B cell (primary cell): ENCODE measurements at regions not wholly inside any gene's neighbourhood (a gene's known extent, or its start where the extent isn't known, plus 50 kb on each side); places are given as distances from the start of the nearest gene placed in this dataset.

Experiments used
- ATAC-seq: fragments of 200-7000 bp; cut with Tn5 transposase; one replicate; pipeline ENCODE4 v1.10.0; 2021; ENCODE audit warnings: low read depth, mild to moderate bottlenecking, moderate number of reproducible peaks, moderate library complexity
- CTCF ChIA-PET: fragments of 350-600 bp; sonication (Branson Sonifier 250); formaldehyde crosslinking; loops from one replicate; lab custom pipeline; 2021; ENCODE audit warnings: antibody characterized with exemption, inconsistent platforms; lab: Charles Lee
- POLR2A ChIA-PET: fragments of 350-600 bp; sonication (Branson Sonifier 250); formaldehyde crosslinking; loops from one replicate; lab custom pipeline; 2021; ENCODE audit warnings: antibody characterized with exemption; lab: Charles Lee
- DNase-seq: peaks from one replicate; pipeline ENCODE4 v3.0.0; 2013
- H2AFZ ChIP-seq: 2 replicates; pipeline ENCODE4 v1.6.1; 2012; ENCODE audit warnings: mild to moderate bottlenecking, low read depth, low read length; ENCODE audit not compliant: insufficient read depth, poor library complexity, severe bottlenecking
- H3K27ac ChIP-seq, 2 donors: 1 replicate in 1 of 2; 2 replicates in 1 of 2; pipeline ENCODE4 v1.5.1; 2012 to 2013; ENCODE audit warnings: low read length in 2 of 2, mild to moderate bottlenecking in 2 of 2, moderate library complexity in 1 of 2
- H3K27me3 ChIP-seq, 4 experiments: fragments of 200-600 bp in 1 of 4; sonication (generic) in 1 of 4; replicated peaks in 1 of 4; 1 replicate in 2 of 4; 2 replicates in 2 of 4; pipeline versions ENCODE4 v1.6.1 to v1.7.0; 2013 to 2016; ENCODE audit warnings: low read length in 3 of 4, mild to moderate bottlenecking in 2 of 4, mixed read lengths in 1 of 4, moderate library complexity in 1 of 4; ENCODE audit not compliant: insufficient read depth in 4 of 4, control insufficient read depth in 3 of 4; ENCODE audit errors: control extremely low read depth in 1 of 4
- H3K36me3 ChIP-seq, 2 experiments: replicated peaks in 1 of 2; 1 replicate in 1 of 2; 2 replicates in 1 of 2; pipeline versions ENCODE4 v1.6.1 to v1.7.1; 2013; ENCODE audit warnings: low read length in 1 of 2; ENCODE audit not compliant: insufficient read depth in 2 of 2, control insufficient read depth in 1 of 2; ENCODE audit errors: control extremely low read depth in 1 of 2, extremely low read depth in 1 of 2
- H3K4me1 ChIP-seq, 2 donors: fragments of 200-600 bp in 1 of 2; sonication (generic) in 1 of 2; 1 replicate in 1 of 2; 2 replicates in 1 of 2; pipeline versions ENCODE4 v1.5.1 to v1.6.1; 2013 to 2017; ENCODE audit warnings: low read length in 2 of 2; ENCODE audit not compliant: control insufficient read depth in 2 of 2, insufficient read depth in 2 of 2
- H3K4me2 ChIP-seq: replicated peaks from 2 replicates; pipeline ENCODE3; 2012; ENCODE audit warnings: mild to moderate bottlenecking, low read depth, low read length; ENCODE audit not compliant: poor library complexity, severe bottlenecking
- H3K4me3 ChIP-seq, 5 experiments: fragments of 200-600 bp in 1 of 5; sonication (generic) in 1 of 5; 1 replicate in 3 of 5; 2 replicates in 2 of 5; pipeline versions ENCODE4 v1.5.1 to v1.7.0; 2011 to 2016; ENCODE audit warnings: low read length in 4 of 5, mild to moderate bottlenecking in 4 of 5, low read depth in 2 of 5, control low read depth in 1 of 5, moderate library complexity in 1 of 5; ENCODE audit not compliant: insufficient read depth in 1 of 5; ENCODE audit errors: control extremely low read depth in 1 of 5, extremely low read depth in 1 of 5
- H3K79me2 ChIP-seq: fragments of 200-600 bp; sonication (generic); one replicate; pipeline ENCODE4 v1.6.0; 2016; ENCODE audit warnings: low read length; ENCODE audit not compliant: control insufficient read depth, insufficient read depth
- H3K9ac ChIP-seq: fragments of 200-600 bp; sonication (generic); 2 replicates; pipeline ENCODE4 v1.6.1; 2017; ENCODE audit warnings: mild to moderate bottlenecking, low read length, moderate library complexity
- H3K9me3 ChIP-seq, 3 donors: one replicate each; pipeline versions ENCODE4 v1.6.1 to v1.7.1; 2013; ENCODE audit warnings: low read length in 2 of 3; ENCODE audit not compliant: control insufficient read depth in 2 of 3, insufficient read depth in 1 of 3; ENCODE audit errors: control extremely low read depth in 1 of 3
- H4K20me1 ChIP-seq: 2 replicates; pipeline ENCODE4 v1.6.0; 2012; ENCODE audit warnings: mild to moderate bottlenecking, low read length; ENCODE audit not compliant: insufficient read depth, control insufficient read depth, poor library complexity, severe bottlenecking
- H3K27ac Mint-ChIP-seq: one replicate; pipeline ENCODE4 v1.8.0; 2021; ENCODE audit warnings: mixed read lengths
- H3K27me3 Mint-ChIP-seq: one replicate; pipeline ENCODE4 v1.8.0; 2021; ENCODE audit warnings: mixed read lengths
- H3K4me1 Mint-ChIP-seq: one replicate; pipeline ENCODE4 v1.8.0; 2021; ENCODE audit warnings: mixed read lengths
- H3K4me3 Mint-ChIP-seq: one replicate; pipeline ENCODE4 v1.8.0; 2021; ENCODE audit warnings: mixed read lengths
- H3K9me3 Mint-ChIP-seq: one replicate; pipeline ENCODE4 v1.8.0; 2022; ENCODE audit warnings: mixed read lengths; ENCODE audit not compliant: insufficient read depth
- EZH2 ChIP-seq: IDR thresholded peaks from 2 replicates; pipeline ENCODE4 v1.6.1; 2012; ENCODE audit warnings: borderline replicate concordance, low read depth, mild to moderate bottlenecking, moderate library complexity, low read length; ENCODE audit not compliant: insufficient read depth, poor library complexity, severe bottlenecking
- WGBS: methylation state at CpG from one replicate; pipeline ENCODE4 v1.1.5; 2013; ENCODE audit warnings: missing lambda C conversion rate; ENCODE audit not compliant: insufficient coverage; 5-methylcytosine and 5-hydroxymethylcytosine counted together
- intact Hi-C: fragments of 100-400 bp; cut with micrococcal nuclease; formaldehyde crosslinking; loops from one replicate; pipeline ENCODE4 v1.10.0; 2022
- TF ChIP-seq, protein P1 (sequence below): fragments of 200-600 bp; IDR thresholded peaks from one replicate; pipeline ENCODE4 v1.8.0; 2022; ENCODE audit warnings: antibody characterized with exemption, mild to moderate bottlenecking

DNA sequence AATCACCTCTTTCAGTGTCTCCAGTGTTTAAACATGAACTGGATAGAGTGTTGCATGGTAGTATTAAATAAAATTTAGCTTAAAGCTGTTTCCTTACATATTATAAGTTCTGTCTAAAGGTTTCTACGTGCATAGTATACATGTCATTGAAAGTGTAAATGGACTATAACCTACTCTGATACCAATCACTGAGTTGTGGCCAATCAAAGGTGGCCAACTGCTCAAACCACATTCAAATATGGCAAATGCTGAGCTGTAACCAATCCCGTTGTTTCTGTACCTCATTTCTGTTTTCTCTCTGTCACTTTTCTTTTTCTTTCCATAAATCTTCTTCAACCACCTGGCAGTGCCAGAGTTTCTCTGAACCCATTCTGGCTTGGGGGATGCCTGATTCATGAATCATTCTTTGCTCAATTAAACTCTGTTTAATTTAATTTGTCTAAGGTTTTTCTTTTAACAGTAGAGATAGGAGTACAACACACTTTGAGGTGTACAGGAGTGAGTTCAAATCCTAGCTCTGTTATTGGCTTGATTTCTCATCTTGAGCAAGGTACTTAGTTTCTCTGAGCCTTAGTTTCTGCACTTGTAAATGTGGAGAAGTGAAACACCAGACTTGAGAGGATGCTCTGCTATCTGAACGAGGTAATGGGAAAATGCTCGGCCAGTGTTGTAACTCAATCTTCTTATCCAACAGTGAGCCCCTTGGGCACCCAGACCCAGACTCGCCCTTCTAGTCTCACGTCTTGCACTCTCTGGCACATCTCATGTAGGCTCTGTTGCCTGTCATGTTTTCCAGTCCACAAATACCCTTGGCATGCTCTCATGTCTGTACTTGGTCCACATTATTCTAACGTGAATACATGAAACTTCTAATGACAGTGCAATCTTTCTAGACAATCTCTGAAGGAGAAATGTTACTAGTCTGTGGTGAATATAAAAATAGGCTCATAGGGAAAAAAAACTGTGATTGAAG lies 228.0 kb downstream of the PIK3C3 start:
- Mint-ChIP-seq H3K4me3 (no peak overlapping the region), H3K27me3 (no peaks in the 10 kb centered on the region), H3K4me1 (no peaks in the 10 kb centered on the region), H3K9me3 (no peaks in the 10 kb centered on the region), H3K27ac (no peak overlapping the region)
- DNase-seq: no peak
- no peaks in the 10 kb centered on the region for H3K36me3 ChIP-seq
- no peak overlapping the region for H3K27ac ChIP-seq
- ChIA-PET CTCF (no interaction called here), POLR2A (no interaction called here)
- H3K4me2 ChIP-seq: no peak overlapping the region
- no peak for ATAC-seq
- H3K79me2 ChIP-seq: no peaks in the 10 kb centered on the region
- TF ChIP-seq EZH2: no peak
- TF ChIP-seq, protein P1, sequence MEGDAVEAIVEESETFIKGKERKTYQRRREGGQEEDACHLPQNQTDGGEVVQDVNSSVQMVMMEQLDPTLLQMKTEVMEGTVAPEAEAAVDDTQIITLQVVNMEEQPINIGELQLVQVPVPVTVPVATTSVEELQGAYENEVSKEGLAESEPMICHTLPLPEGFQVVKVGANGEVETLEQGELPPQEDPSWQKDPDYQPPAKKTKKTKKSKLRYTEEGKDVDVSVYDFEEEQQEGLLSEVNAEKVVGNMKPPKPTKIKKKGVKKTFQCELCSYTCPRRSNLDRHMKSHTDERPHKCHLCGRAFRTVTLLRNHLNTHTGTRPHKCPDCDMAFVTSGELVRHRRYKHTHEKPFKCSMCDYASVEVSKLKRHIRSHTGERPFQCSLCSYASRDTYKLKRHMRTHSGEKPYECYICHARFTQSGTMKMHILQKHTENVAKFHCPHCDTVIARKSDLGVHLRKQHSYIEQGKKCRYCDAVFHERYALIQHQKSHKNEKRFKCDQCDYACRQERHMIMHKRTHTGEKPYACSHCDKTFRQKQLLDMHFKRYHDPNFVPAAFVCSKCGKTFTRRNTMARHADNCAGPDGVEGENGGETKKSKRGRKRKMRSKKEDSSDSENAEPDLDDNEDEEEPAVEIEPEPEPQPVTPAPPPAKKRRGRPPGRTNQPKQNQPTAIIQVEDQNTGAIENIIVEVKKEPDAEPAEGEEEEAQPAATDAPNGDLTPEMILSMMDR: no peak
- H3K4me3 ChIP-seq: no peak overlapping the region
- H3K4me1 ChIP-seq: no peaks in the 10 kb centered on the region
- WGBS: 77% methylated on average over 5 of the region's 7 CpGs
- H3K9me3 ChIP-seq: no peaks in the 10 kb centered on the region
- H3K27me3 ChIP-seq: no peaks in the 10 kb centered on the region
- H4K20me1 ChIP-seq: no peaks in the 10 kb centered on the region
- H2AFZ ChIP-seq: no peak overlapping the region
- intact Hi-C loops: no loop called here
- H3K9ac ChIP-seq: no peak overlapping the region

DNA sequence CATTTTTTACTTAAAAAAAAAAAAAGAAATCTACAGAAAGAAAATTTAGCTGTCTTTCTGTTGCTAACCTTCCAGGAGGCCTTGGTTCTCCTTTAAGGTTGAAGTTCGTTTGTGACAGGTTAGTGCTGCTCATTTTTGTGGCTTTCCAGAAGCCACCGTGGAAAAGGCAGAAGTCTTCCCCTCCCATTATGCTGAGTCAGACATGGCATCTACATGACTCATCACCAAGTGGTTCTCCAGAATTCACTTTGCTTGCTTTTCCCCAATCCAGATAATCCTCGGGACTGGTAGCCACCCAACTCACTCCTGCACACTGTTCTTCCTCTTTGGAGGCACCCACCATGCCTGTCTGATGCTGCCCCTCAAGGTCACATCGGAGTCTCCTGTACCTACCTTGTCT lies 228.7 kb downstream of the PIK3C3 start:
- H3K4me1 Mint-ChIP-seq: no peaks in the 10 kb centered on the region
- CTCF ChIA-PET: no interaction called here
- TF ChIP-seq EZH2: no peak
- TF ChIP-seq, protein P1: no peak
- intact Hi-C loops: no loop called here
- no peaks in the 10 kb centered on the region for H3K27me3 Mint-ChIP-seq
- Histone ChIP-seq H3K36me3 (no peaks in the 10 kb centered on the region), H3K4me1 (no peaks in the 10 kb centered on the region), H2AFZ (no peak overlapping the region), H3K9ac (no peak overlapping the region), H3K79me2 (no peaks in the 10 kb centered on the region), H3K27ac (no peak overlapping the region), H4K20me1 (no peaks in the 10 kb centered on the region), H3K4me2 (no peak overlapping the region), H3K4me3 (no peak overlapping the region), H3K9me3 (no peaks in the 10 kb centered on the region), H3K27me3 (no peaks in the 10 kb centered on the region)
- H3K27ac Mint-ChIP-seq: no peak overlapping the region
- no peaks in the 10 kb centered on the region for H3K9me3 Mint-ChIP-seq
- POLR2A ChIA-PET: no interaction called here
- 33% methylated on average over 2 of the region's 4 CpGs for WGBS
- DNase-seq: no peak
- ATAC-seq: no peak
- H3K4me3 Mint-ChIP-seq: no peak overlapping the region
